Thymus (tissue), 11 donors: ENCODE measurements at regions not wholly inside any gene's neighbourhood (a gene's known extent, or its start where the extent isn't known, plus 50 kb on each side); places are given as distances from the start of the nearest gene placed in this dataset.

Experiments
- DNase-seq, 9 donors: peaks; one replicate each; pipeline ENCODE4 v3.0.0-alpha.2; 2013; ENCODE audit warnings: low spot score in 9 of 9, low read depth in 6 of 9, missing footprints in 1 of 9
- H3K27ac ChIP-seq, 2 donors: one replicate each; pipeline ENCODE4 v1.5.1; 2013; ENCODE audit warnings: control low read depth in 1 of 2, low read depth in 1 of 2, low read length in 1 of 2, mild to moderate bottlenecking in 1 of 2, moderate library complexity in 1 of 2
- H3K27me3 ChIP-seq, 2 donors: one replicate each; pipeline ENCODE4 v1.5.1; 2013; ENCODE audit warnings: low read length in 1 of 2; ENCODE audit not compliant: control insufficient read depth in 2 of 2, insufficient read depth in 1 of 2
- H3K36me3 ChIP-seq, 2 donors: one replicate each; pipeline ENCODE4 v1.5.1; 2013; ENCODE audit warnings: low read length in 1 of 2, mild to moderate bottlenecking in 1 of 2, moderate library complexity in 1 of 2; ENCODE audit not compliant: control insufficient read depth in 2 of 2, insufficient read depth in 2 of 2
- H3K4me1 ChIP-seq, 2 donors: one replicate each; pipeline ENCODE4 v1.5.1; 2013; ENCODE audit warnings: low read length in 2 of 2; ENCODE audit not compliant: control insufficient read depth in 2 of 2, insufficient read depth in 2 of 2
- H3K4me3 ChIP-seq, 2 donors: one replicate each; pipeline ENCODE4 v1.5.1; 2013; ENCODE audit warnings: low read length in 2 of 2, control low read depth in 1 of 2, mild to moderate bottlenecking in 1 of 2
- H3K9me3 ChIP-seq, 2 donors: one replicate each; pipeline ENCODE4 v1.5.1; 2013; ENCODE audit warnings: low read length in 1 of 2, mild to moderate bottlenecking in 1 of 2; ENCODE audit not compliant: control insufficient read depth in 2 of 2, insufficient read depth in 1 of 2
- WGBS: extraction: QIAGEN DNeasy Blood & Tissue Kit; methylation state at CpG from one replicate; pipeline ENCODE4 v1.1.7; 2013; 5-methylcytosine and 5-hydroxymethylcytosine counted together
- donor health status: healthy.

DNA sequence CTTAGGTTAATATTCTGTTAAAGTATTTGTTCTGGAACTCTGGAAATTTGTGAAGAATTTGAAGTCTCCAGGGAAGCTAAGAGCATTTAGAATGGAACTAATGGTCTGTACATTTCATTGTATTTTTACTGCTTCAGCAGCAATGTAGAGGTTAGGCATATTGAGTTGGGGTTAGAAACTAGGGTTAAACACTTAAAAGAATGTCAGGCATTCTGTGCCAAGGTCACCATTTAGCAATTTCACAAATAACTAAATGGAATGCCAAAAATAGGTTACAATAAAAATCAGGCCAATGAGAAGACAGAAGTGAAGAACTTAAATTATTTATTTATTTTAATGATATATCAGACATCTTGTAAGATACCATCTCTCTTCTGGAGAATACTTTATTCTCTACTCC lies 210.8 kb downstream of the C12orf50 start:
- H3K4me1 ChIP-seq: no peaks in the 10 kb centered on the region
- no peaks in the 10 kb centered on the region for H3K36me3 ChIP-seq
- no peak overlapping the region for H3K4me3 ChIP-seq
- H3K27ac ChIP-seq: no peak overlapping the region
- H3K9me3 ChIP-seq: no peaks in the 10 kb centered on the region
- no peaks in the 10 kb centered on the region for H3K27me3 ChIP-seq
- no peak for DNase-seq

DNA sequence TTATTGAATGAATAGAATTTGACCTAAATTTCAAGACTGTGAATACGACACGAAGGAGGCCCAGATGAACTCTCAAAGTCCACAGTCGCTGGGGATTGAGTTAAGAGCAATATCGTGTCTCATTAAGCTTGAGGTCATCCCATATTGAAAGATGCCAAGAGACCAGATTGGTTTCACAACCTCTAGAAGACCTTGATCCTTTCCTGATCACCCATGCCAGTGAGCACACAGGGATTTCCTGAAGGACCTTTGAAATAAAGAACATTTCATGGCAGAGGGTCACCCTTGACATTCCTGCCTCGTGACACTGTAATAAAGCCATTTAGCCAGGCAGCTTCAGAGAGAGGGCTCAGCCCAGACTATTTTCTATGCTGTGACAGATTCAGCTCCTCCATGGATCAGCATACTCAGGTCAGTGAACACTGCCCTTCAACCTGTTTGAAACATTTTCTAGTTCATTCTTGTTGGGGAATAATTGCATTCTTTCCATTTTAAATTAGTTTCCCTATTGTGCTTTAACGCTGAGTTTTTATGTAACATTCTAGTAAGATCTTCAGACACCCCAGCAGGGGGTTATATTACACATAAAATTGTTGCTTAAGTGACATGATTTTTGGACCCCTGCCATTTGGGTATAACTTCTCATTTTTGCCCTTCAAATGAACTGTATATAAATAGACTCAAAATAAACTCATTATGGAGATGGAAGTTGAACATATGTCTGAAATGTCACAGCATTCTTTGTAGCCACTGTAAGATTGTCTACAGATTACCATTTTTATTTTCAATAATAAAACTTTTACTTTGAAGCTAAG lies 213.2 kb downstream of the C12orf50 start:
- no peaks in the 10 kb centered on the region for H3K36me3 ChIP-seq
- no peak for DNase-seq
- WGBS: 89% methylated on average over 6 of the region's 6 CpGs

DNA sequence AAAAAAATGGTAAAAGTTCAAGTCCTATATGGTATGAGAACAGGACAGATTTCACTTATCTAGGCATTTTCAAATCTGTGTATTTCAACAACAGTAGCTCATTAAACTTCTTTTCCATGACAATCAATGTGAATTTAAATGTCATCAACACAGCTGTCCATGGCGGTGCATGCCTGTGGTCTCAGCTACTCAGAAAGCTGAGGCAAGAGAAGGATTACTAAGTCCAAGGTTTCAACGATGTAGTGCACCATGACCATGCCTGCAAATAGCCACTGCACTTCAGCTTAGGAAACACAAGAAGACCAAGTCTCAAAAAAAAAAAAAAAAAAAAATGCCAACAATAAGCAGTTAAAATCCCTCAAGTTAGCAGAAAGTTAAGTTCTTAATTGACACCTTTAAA lies 214.6 kb downstream of the C12orf50 start:
- H3K9me3 ChIP-seq: no peaks in the 10 kb centered on the region
- H3K4me3 ChIP-seq: no peak overlapping the region
- DNase-seq: no peak
- 93% methylated on average over 2 of the region's 2 CpGs for WGBS
- H3K36me3 ChIP-seq: no peaks in the 10 kb centered on the region
- H3K4me1 ChIP-seq: no peaks in the 10 kb centered on the region
- no peak overlapping the region for H3K27ac ChIP-seq
- H3K27me3 ChIP-seq: no peaks in the 10 kb centered on the region

More for the DNA sequence above, 213.2 kb downstream of the C12orf50 start:
- Histone ChIP-seq H3K4me3 (no peak overlapping the region), H3K27ac (no peak overlapping the region), H3K4me1 (no peaks in the 10 kb centered on the region), H3K27me3 (no peaks in the 10 kb centered on the region), H3K9me3 (no peaks in the 10 kb centered on the region)

DNA sequence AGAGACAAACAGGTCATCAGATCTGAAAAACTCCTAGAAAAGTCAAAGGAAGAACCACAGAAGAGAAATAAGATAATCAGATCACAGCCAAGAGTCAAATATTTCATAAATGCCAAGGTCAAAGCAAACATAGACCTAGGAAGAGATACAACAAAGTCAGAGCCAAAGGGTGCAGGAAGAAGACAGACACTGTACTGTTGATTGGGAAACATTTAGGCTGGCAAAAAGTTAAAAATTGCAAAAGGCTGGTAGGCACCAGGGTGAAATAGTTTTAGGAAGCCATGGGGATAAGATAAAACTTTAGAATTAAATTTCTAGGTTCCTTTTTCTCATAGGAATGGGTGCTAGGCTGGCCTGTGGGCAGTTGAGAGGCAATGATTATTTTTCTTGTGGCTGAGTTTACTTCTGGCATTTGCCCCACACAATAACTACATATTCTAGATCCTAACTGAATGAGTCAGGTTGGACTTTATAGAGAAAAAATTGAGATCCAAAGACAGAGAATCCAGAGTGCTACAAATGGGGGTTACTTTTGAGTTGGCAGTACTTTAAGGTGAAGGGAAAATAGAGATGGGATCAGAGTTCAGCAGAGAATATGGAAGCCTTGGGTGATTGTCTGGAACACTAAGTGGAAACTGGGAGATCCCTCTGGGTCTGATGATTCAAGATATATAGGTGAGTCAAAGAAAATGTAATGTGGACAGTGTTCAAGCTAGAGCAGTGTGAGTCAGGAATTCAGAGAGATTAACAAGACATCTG lies 215.5 kb downstream of the C12orf50 start:
- Histone ChIP-seq H3K36me3 (no peaks in the 10 kb centered on the region), H3K9me3 (no peaks in the 10 kb centered on the region), H3K27me3 (no peaks in the 10 kb centered on the region), H3K27ac (no peak overlapping the region), H3K4me1 (no peaks in the 10 kb centered on the region), H3K4me3 (no peak overlapping the region)
- DNase-seq: no peak

DNA sequence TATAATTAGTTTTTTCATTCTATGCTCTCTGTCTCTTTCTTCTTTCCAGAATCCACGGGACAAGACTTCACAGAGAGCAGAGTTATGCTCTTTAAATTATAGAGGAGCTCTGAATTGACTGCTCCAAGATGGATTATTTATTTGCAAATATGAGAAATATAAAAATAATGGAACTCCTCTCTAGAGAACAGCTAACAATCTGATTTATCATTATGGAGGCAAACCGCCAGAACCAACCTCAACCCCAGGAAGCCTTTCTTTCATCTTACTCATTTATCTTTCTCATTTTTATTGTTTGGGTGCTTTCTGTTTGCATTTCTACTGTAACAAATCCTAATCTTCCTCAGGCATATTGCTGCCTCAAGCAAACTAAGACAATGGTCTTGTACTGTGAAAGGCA lies 216.5 kb downstream of the C12orf50 start:
- DNase-seq: no peak
- 88% methylated on average over 2 of the region's 2 CpGs for WGBS
- no peaks in the 10 kb centered on the region for H3K4me1 ChIP-seq
- no peaks in the 10 kb centered on the region for H3K9me3 ChIP-seq
- no peaks in the 10 kb centered on the region for H3K36me3 ChIP-seq
- H3K4me3 ChIP-seq: no peak overlapping the region
- no peak overlapping the region for H3K27ac ChIP-seq
- H3K27me3 ChIP-seq: no peaks in the 10 kb centered on the region

DNA sequence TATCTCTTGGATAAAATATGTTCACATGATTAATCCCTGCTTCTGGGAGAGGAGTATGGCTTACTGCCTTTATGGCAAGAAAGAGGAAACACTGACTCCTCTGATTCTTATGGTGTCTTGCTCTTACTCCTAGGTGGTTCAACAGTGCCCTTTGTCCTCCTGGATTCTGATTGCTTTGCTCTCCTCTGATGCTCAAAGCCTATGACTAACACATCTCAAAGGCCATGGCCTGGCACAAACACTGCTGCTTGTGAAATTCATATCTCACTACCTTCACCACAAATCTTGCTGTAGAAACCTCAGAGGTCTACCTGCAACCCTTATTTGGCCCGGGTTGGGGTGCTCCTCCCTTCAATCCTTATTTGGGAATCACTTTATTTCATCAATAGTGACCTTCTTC lies 217.2 kb downstream of the C12orf50 start:
- H3K4me1 ChIP-seq: no peaks in the 10 kb centered on the region
- no peak overlapping the region for H3K27ac ChIP-seq
- no peaks in the 10 kb centered on the region for H3K36me3 ChIP-seq
- no peaks in the 10 kb centered on the region for H3K27me3 ChIP-seq
- H3K9me3 ChIP-seq: no peaks in the 10 kb centered on the region
- WGBS: 52% methylated on average over 1 of the region's 1 CpG
- no peak overlapping the region for H3K4me3 ChIP-seq
- no peak for DNase-seq

DNA sequence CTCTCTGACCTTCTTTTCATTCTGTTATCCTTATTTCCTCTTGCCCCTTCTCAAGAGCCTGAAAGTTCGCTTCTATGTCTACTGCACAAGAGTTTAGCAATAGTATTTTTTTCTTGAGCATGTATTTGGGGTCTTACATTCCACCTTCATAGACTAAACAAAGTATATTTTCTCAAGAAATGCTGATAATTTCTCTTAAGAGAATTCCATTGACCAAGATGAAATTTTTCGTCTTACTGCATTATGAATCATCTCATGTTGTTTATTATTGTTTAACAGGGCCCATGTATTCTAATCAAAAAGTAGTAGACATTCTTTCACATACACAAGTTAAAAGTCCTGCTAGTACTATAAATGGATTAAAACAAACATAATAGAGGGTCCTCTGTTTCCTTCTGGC lies 219.3 kb downstream of the C12orf50 start:
- Histone ChIP-seq H3K27me3 (no peaks in the 10 kb centered on the region), H3K4me3 (no peak overlapping the region), H3K36me3 (no peaks in the 10 kb centered on the region), H3K9me3 (no peaks in the 10 kb centered on the region), H3K4me1 (no peaks in the 10 kb centered on the region), H3K27ac (no peak overlapping the region)
- no peak for DNase-seq
- WGBS: 92% methylated on average over 2 of the region's 2 CpGs

DNA sequence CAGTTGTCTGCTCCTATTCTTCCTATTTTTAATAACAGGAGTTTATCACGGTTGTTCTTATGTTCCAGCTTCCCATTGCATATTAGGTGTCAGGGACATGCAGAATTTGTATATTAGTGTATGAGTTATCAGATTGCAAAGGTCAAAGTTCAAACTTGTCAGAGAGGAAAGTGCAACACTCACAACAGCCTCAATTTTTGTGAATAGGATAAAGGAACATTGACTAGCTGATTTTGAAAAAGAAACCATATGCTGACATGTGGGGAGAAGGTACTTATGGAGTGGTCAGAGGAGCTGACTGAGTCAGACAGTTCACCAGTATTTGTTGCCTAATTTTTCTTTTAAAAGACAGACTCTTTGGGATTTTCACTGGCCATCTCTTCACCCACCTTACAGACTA lies 222.1 kb downstream of the C12orf50 start:
- Histone ChIP-seq H3K27me3 (no peaks in the 10 kb centered on the region), H3K9me3 (no peaks in the 10 kb centered on the region), H3K4me1 (no peaks in the 10 kb centered on the region), H3K27ac (no peak overlapping the region), H3K4me3 (no peak overlapping the region), H3K36me3 (no peaks in the 10 kb centered on the region)
- WGBS: 71% methylated on average over 1 of the region's 1 CpG
- DNase-seq: no peak

DNA sequence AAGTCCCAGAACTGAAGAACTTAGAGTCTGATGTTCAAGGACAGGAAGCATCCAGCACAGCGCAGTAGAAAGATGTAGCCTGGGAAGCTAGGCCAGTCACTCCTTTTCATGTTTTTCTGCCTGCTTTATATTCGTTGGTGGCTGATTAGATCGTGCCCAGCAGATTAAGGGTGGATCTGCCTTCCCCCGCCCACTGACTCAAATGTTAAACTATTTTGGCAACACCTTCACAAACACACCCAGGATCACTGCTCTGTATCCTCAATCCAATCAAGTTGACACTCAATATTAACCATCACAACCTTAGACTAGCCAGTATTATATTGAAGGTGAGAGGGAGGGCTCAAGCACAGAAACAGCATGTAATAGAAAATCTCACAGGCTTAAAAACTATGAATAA lies 222.9 kb downstream of the C12orf50 start:
- no peaks in the 10 kb centered on the region for H3K9me3 ChIP-seq
- H3K4me1 ChIP-seq: no peaks in the 10 kb centered on the region
- H3K27ac ChIP-seq: no peak overlapping the region
- 91% methylated on average over 4 of the region's 4 CpGs for WGBS
- H3K36me3 ChIP-seq: no peaks in the 10 kb centered on the region
- H3K4me3 ChIP-seq: no peak overlapping the region
- DNase-seq: no peak
- H3K27me3 ChIP-seq: no peaks in the 10 kb centered on the region
